Endothelial cell of umbilical vein (primary cell): ENCODE measurements at regions not wholly inside any gene's neighbourhood (a gene's known extent, or its start where the extent isn't known, plus 50 kb on each side); places are given as distances from the start of the nearest gene placed in this dataset.

ENCODE experiments used
- EZH2 ChIP-seq: IDR thresholded peaks from 2 replicates; pipeline ENCODE4 v1.6.1; 2012; ENCODE audit warnings: borderline replicate concordance, low read depth, mild to moderate bottlenecking, moderate library complexity, low read length, inconsistent platforms; ENCODE audit not compliant: severe bottlenecking
- POLR2A ChIP-seq: IDR thresholded peaks from 2 replicates; pipeline ENCODE4 v1.6.1; 2012; ENCODE audit warnings: low read depth, mild to moderate bottlenecking, control low read depth, low read length
- POLR2AphosphoS5 ChIP-seq: IDR thresholded peaks from 2 replicates; pipeline ENCODE4 v1.6.1; 2012; ENCODE audit warnings: low read depth, mild to moderate bottlenecking, control low read depth, low read length, moderate library complexity; ENCODE audit not compliant: insufficient read depth
- TF ChIP-seq, protein P1 (sequence below), 2 donors: IDR thresholded peaks; 1 replicate in 1 of 2; 2 replicates in 1 of 2; pipeline ENCODE4 v1.5.1; 2011; ENCODE audit warnings: low read length in 2 of 2, mild to moderate bottlenecking in 2 of 2, moderate library complexity in 2 of 2, control low read depth in 1 of 2, inconsistent platforms in 1 of 2, low read depth in 1 of 2; ENCODE audit not compliant: insufficient read depth in 1 of 2; ENCODE audit errors: extremely low read depth in 1 of 2
- TF ChIP-seq, protein P2 (sequence below): IDR thresholded peaks from 2 replicates; pipeline ENCODE4 v1.6.1; 2011; ENCODE audit not compliant: insufficient read depth, insufficient read length

DNA sequence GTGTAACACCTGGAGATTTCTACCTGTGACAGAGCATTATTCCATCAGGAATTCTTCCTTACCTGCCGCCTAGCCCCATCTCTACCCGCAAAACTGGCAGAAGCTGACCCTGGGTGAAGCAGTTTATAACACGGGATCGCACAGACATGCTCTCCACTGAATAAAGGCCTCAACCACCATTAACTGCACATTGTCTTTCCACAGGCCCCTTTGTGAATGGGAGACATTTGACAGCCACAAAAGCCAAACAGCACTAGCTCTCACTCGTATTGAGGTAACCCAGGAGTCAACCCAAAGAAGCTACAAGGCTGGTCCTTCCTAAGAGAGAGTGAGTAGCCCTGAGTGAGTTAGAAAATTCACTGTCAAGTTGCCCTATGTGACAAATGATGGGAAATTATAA is 135.6 kb downstream of the RCN1 start:
- TF ChIP-seq POLR2A (no peak), POLR2AphosphoS5 (no peak), EZH2 (no peak)
- TF ChIP-seq, protein P1, sequence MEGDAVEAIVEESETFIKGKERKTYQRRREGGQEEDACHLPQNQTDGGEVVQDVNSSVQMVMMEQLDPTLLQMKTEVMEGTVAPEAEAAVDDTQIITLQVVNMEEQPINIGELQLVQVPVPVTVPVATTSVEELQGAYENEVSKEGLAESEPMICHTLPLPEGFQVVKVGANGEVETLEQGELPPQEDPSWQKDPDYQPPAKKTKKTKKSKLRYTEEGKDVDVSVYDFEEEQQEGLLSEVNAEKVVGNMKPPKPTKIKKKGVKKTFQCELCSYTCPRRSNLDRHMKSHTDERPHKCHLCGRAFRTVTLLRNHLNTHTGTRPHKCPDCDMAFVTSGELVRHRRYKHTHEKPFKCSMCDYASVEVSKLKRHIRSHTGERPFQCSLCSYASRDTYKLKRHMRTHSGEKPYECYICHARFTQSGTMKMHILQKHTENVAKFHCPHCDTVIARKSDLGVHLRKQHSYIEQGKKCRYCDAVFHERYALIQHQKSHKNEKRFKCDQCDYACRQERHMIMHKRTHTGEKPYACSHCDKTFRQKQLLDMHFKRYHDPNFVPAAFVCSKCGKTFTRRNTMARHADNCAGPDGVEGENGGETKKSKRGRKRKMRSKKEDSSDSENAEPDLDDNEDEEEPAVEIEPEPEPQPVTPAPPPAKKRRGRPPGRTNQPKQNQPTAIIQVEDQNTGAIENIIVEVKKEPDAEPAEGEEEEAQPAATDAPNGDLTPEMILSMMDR (IDR thresholded peaks at IDR 0.05; ENCODE audit: extremely low read depth in 1 of 2, insufficient read depth in 1 of 2, low read depth in 1 of 2, low read length in 2 of 2): no peak
- TF ChIP-seq, protein P2, sequence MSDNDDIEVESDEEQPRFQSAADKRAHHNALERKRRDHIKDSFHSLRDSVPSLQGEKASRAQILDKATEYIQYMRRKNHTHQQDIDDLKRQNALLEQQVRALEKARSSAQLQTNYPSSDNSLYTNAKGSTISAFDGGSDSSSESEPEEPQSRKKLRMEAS: no peak
